ENCODE measurements at regions not wholly inside any gene's neighbourhood (a gene's known extent, or its start where the extent isn't known, plus 50 kb on each side); places are given as distances from the start of the nearest gene placed in this dataset.

DNA sequence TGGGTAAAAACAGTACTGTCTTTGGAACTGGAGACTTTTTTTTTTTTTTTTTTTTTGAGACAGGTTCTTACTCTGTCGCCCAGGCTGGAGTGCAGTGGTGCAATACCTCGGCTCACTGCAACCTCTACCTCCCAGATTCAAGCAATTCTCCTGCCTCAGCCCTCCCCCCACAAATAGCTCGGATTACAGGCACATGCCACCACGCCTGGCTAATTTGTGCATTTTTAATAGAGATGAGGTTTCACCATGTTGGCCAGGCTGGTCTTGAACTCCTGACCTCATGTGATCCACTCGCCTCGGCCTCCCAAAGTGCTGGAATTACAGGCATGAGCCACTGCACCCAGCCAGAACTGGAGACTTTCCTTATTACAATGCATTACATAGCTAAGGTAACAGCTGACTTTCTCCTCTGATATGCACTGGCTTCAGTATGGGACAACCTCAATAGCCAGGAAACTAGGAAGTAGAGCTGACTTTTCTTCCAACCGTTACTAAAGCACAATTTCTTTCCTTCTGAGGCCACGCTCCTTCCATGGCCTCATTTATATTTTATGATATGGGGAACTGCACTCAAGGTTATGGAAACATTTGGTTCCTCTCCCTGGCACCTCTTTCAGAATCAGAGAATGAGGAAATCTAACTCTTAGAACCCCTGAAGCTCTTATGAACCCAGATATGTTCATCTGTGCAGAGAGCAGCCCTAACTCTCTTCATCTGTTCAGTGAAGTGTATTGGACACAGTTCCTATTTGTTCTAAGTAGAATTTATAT, 53.5 kb upstream of the FAM9B start:
- DNase-seq: no peak

DNA sequence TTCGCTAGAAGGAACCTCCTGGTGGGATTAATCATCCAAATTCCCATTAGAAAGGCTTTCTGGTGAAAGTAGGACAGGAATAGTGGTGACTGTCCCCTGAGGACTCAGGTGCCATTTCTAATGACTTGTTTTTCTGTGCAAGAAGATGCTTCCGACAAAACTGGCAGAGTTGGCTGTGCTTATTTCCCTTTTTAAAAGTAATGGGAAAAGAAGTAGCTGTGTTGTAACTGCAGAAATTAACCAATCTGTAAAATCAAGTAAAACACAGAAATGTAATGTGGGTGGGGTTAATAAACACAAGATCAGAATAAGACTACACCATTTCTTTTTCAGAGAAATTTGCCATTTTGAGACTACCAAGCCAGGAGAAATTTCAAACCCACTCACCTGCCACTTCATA, 55.0 kb upstream of the FAM9B start:
- DNase-seq: no peak

DNA sequence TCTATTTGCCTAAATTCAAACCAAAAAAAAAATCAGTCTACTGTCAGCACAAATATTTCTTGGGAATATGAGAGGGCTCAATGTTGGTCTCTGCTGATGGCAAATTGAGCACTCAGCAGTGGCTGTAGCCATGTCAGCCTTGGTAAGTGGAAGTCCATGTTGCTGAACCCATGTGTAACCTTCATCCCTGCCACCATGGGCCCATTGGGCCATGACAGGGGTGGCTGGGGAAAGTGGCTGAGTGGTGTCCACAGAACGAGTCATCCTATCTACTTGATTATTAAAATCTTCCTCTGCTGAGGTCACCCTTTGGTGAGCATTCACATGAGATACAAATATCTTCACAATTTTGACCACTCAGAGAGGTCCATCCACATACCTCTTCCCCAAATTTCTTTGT, 56.8 kb upstream of the FAM9B start:
- DNase-seq: no peak

DNA sequence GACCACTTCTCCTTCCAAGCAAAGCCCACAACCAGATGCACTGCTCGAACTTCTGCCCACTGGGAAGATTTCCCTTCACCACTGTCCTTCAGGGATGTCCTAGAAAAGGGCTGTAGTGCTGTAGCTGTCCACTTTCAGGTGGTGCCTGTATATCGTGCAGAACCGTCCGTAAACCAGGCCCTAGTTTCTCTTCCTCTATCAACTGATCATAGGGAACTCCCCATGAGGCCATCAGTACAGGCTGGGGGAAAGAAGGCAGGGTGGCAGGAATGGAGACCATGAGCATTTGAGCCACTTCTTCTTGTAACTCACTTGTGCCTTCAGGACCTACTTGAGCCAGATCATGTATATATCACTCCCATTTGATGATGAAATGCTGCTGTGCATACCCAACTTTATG, 57.3 kb upstream of the FAM9B start:
- DNase-seq: no peak

DNA sequence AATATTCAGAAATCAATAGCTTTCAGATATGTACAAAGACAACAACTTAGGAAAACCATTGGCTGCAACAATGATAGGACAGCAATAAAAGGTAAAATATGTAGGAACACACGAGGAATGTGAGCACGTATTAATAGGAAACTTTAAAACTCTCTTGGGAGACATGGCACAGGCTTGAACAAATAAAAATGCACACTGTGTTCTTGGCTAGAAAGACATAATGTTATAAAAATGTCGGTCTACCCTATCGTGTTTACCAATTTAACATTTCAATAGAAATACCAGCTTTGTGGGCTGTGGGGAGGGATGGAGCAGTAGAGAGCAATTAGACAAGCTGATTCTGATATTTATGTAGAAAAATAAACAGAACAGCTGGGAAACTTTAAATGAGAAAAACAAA, 69.0 kb upstream of the FAM9B start:
- DNase-seq: no peak

DNA sequence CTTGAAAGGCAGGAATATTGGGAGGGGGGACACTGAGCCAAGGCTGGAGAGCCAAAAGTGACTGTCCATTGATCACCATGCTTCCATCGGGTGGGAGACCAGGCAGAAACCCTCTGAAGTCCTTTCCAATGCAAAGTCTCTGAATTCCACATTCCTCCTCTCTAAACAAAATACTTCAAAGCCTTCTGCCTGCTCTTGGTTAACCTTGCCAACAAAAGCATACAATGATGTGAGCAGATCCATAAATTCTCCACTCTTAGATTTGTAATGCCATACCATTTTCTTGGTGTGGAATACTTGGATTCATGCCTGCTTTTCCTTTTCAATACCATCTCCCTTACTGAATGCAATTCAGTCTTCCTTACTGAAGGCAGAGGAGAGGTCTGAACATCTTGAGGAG, 74.1 kb upstream of the FAM9B start:
- DNase-seq: no peak

DNA sequence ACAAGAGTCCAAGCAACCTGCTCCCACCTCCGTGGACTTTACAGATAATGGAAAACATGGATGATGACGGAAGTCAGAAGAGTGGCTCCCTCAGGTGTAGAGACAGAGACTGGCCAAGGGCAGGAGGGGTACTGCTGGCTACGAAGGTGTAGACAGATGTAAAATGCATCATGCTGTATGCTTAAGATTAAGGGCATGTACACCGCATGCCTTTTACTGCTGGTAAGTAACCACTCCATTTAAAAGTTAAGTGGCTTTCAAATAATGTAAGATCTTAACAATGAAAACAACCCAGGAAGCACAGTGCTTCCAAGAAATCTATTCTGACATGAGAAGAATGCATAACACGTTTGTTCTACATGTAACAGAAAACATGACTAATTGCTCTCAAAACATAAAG, 76.9 kb upstream of the FAM9B start:
- DNase-seq: no peak

DNA sequence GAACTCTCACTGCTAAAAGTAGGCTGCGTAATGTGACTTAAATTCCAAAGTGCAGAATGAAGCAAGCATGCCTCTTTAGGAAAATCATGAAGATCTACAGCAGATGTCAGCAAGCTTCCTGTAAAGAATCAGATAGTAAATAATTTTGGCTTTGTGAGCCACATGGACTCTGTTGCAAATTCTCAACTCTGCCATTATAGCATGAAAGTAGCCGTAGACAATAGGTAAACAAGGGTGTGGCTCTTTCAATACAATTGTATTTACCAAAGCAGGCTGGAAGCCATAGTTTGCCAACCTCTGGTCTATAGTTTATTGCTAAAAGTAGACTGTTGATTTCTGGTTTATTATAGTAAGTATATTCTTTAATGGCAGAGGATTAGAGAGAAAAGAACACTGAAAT, 80.3 kb upstream of the FAM9B start:
- DNase-seq: no peak

DNA sequence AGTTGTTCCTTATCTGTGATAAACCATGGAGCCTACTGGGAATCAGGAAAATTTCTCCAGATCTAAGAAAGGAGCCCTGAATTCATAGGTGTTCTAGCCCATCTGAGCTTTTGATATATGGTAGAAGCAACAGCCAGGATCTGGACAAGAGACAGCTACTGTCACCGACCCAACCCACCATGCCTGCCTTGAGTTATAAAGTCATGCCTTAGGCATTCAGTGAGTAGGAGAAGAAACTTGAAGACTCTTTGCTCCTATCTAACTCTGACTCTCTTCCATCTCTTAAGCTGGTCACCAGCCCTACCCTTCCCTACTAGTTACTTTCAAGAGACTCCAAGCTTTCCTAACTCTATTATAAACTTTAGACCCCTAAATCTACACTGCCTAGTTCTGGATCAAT, 83.9 kb upstream of the FAM9B start:
- DNase-seq: no peak

DNA sequence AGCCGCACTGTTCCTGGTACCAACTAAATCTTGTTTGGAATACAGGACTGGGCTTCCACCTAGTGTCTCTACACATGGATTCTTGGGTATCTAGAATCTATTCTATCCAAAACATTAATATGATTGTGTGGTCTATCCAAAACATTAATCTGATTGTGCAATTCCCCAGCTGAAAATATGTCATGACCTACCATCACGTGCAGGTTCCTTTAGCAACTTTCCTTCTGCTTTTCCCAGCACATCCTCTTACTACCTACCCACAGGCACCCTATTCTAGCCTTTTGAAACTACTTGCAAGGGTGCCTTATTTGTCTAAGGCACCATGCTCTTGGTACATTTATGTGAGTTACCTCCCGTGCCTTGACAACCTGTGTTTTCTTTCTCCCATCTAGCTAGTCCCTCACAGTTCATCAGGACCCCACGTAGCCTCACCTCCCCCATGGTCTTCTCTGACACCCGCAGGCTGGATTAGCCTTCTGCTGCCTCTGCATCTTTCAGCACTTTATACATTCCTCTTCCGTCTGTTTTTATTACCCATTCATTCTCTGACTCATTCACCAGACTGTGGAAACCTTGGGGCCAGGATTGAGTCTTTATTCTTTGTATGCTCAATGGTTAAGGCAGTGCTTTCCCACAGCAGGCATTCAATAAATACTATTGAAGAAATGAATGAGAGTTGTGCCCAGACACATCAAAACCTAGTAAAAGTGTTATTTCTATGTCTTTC, 88.8 kb upstream of the FAM9B start:
- no peak for DNase-seq

DNA sequence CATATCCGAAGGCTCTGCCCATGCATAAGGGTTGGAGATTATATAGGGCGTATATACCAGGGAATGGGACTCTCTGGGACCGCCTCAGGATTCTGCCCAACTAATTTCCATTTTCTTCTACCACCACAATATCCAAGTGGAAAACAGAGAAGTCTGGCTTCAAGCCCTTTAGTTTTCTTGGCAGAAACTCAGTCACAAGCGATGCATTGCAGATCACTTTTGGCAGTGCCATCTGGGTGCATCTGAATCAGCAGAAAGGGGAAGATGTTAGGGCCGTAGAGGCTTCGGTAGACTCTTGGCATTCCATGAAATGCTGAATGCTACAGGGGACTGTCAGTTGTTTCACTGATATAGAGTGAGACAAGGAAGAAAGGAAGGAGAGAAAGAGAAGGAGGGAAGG, 94.1 kb upstream of the FAM9B start:
- no peak for DNase-seq

DNA sequence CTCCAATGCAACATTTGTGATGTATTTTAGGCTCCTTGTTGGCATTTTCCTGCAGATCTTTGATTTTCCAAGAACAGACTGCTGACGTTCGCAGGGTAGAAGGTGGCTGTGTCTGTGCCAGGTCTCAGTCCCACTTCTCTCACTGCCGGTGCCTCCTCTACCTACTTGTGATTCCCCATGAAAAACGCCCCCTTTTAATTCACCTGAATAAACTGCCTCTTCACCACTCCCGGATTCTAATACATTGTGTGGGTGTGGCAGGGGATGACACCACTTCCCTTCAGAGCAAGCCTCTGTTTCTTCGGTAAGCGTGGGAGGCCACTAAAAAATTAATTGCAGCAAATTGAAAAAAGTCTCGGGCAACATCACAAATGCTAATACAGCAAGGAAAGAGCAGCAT, 96.1 kb upstream of the FAM9B start:
- no peak for DNase-seq

DNA sequence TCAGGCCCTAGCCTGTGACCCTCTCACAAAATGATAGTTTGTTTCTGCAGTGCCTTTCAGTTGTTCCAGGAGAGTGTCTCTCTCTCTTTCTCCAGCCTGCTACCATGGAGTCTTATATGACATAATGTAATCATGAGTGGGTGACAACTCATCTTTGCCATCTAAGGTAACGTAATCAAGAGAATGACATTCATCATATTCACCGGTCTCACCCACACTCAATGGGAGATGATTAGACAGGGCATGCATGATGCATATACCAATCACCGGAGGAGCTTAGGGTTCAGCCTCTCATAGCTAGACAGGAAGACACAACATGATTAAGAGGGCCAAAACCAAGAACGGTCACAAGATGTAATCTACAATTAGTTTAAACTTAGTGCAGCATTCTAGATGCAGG, 97.1 kb upstream of the FAM9B start:
- DNase-seq: no peak

DNA sequence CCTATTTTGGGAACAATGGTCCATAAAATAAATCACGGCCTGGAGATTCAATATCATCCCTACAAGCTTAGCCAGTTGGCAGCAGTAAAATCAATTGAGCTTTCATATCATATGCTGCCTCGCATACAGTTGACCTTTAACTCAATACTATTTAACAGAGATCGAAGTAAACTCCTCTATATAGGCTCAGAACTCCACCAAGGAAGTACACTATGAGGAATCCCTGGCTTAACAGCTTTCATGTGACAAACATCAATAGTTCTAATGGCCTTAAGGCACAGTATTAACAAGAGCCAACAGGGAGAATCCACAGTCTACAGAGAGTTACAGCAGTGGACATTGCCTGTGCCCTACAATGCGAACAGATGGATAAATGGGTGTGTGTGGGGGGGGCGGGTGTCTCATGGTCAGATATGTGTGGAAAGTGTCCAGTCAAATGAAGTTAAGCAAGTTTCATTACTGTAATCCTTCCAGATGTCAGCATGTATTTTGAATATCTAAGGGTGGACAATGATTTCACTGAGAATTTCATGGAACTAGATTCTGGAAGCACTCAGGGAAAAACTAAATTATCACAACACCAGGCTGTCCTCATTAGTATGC, 98.2 kb upstream of the FAM9B start:
- no peak for DNase-seq

DNA sequence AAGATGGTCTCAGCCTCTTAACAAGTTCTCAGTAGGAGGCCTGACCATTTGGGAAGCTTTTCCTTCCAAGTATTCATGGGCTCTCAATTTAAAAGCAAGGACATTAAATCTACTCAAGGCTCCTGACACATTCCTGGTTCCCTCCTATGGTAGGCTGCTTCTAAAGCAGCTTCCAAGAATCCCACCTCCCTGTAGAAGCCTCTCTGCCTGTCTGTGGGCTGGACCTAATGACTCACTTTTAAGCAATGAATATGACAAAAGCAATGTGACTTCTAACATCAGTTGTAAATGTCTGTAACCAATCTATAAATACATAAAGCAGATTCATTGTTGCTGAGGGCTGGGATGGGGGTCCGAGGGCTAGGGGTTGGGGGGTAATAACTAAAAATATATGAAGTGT, 99.5 kb upstream of the FAM9B start:
- no peak for DNase-seq

DNA sequence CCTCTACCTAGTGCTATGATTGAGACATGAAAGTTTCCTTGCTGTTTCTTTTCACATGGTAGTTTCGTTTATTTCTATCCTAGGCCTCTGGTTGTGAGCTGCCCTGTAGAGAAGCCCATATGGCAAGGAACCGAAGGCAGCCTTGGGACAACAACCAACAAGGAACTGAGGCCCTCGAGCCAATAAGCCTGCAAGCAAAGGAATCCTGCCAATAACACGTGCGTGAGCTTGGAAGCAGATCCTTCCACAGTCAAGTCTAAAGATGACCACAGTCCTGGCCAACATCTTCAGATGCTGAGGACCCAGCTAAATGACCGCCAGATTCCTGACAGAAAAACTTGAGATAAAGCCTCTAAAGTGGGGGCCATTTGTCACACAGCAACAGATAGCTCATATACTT, 100.4 kb upstream of the FAM9B start:
- DNase-seq: no peak

DNA sequence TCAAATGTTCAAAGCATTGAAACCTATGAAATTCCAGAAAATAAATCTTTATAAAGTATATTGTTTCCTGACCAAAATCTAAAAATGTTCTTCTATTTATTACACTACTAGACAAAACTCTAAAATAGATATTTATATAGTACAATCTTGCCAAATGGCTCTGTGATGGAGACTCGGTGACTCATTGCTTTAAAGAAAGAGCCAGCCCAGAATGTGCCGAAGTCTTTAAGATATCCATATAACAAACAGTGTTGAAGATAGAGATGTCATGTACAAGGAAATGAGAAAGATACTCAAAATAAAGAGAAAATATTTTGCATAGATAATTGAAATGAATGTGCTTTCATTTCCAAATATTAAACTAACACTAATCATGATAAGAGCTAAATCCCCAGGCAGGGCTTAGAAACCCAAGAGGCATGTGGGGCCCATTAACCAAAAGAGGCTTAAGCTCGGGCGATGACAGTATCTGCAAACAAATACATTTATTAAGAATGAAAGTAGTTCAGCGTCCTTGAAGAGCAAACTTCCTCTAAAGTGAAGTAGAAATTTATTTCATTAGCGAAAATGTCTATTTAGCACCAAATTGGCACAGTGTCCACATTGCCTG, 102.1 kb upstream of the FAM9B start:
- DNase-seq: no peak

DNA sequence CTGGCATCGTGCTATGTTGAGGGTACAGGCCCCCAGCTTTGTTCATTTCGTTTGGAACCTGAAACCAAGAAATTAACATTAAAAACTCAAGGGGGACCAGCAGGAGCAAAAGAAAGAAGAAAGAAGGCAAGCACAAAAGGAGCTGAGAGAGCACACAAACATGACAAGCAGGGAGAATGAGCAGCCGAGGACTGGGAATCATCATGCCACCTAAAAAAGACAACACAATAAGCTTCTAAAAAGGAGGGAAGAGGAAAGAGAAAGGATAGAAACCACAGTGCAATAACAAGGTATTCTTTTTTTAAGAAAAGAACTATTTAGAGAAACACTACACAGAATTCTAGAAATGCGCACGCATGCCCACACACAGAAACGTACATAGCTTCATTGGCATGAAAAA, 103.2 kb upstream of the FAM9B start:
- DNase-seq: no peak

DNA sequence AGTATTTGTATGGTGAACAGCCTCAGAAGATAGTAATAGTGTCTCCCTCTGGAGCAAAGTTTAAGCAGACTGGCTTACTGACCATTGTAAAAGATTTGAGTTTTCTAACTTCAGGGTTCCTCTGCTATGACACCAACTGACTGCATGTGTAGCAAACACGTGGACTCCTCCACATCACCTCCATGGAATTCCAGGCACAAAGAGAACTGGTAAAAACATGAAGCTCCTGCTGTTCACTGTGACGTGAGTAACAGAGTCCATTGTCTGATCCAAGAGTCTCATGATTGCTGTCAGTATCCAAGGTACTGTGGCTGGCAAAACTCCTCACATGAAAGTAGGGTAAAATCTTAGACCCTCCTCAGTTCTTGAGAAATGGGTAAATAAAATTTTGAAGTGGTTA, 107.6 kb upstream of the FAM9B start:
- DNase-seq: no peak

DNA sequence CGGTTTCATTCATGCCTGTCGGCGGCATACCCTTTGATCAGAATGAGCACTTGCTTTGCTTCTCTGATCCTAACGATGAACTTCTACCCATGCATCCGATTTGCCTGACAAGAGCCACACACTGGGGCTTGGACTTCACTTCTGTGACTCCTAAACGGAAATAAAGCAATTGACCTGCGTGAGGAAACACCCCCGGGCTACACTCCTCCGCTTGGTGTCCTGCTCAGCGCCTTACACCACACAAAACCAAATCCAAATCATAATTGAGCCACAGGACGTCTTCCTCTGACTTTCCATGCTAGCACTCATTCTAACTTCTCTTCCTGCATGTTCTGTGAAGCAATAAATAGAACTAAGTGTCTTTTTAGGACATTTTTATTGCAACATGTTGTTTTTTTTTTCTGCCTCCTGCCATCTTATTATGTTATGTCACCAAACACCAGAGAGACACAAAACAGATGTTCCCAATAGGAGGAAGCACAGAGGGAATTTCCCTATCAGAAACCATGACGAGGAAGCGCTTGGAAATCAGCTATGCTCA, 110.8 kb upstream of the FAM9B start:
- no peak for DNase-seq

DNA sequence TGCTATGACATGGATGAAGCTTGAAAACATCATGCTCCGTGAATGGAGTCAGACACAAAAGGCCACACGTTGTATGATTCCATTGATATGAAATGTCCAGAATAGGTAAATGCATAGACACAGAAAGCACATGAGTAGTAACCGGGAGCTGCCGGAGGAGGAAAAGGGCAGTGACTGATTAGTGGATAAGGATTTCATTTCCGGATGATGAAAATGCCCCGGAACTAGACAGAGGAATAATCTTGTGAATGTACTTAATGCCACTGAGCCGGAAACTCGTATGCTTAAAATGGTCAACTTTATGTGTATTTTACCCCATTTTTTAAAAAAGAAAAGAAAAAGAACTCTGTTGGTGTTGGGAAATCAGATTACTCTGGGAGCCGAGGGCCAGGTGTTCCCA, 112.7 kb upstream of the FAM9B start:
- no peak for DNase-seq

DNA sequence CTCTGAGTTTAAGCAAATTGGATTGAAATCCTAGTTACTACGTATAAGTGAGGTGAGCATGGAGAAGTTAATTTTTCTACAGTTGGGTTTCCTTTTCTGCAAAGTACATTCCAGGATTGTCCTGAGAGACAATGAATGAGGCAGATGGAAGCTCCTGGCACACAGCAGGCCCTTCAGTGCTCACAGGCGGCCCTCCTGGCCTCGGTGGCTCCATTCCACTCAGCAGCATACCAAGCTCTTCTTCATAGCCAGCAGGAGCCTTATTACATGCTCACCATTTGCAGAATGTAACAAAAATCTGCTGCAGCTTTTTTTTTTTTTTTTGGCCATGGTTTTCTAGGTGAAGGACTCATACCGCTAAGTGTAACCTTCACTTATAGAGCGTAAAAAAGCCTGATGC, 113.2 kb upstream of the FAM9B start:
- no peak for DNase-seq

DNA sequence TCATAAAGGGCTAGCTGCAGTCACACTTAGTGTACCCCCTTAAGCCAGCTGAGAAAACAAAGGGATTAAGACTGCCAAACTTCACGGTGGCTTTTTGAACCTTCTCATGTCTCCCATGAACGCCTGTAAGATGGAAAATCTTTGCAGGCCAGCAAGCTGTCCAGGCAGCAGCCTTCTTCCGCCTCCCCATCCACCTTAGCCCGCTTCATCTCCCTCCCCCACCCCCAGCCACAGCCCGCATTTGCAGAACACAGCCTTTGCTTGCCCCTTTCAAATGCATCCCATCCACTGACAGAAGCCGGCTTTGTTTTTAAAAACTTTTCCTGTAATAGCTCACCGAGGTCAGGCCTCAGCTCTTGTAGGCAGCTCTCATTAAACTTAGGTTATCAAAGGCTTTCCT, 113.8 kb upstream of the FAM9B start:
- DNase-seq: no peak
